ENCODE measurements at regions not wholly inside any gene's neighbourhood (a gene's known extent, or its start where the extent isn't known, plus 50 kb on each side); places are given as distances from the start of the nearest gene placed in this dataset.

DNA sequence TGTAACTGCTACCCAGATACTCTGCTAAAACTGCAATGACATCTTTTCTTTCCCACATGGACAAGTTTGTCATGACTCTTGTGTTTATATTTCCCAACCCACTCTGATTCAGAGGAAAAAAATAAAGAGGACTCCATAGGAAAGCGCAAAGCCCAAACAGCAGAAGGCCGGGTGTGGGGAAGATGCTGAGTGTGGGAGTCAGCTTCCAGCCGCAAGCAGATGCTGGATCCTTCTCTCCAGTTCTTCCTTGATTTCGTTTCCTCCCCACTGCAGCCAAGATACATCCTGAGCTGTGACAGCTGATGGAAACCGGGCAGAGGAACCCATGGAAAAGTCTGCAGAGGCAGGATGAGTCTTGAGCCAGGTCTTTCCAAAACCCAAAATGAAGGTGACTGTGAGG is 498.2 kb downstream of the PLPP3 start:
- POLR2A ChIA-PET: no interaction called here
- Mint-ChIP-seq H3K27me3 (ENCODE audit: low read depth) (no peaks in the 10 kb centered on the region), H3K4me1 (no peaks in the 10 kb centered on the region), H3K4me3 (no peak overlapping the region), H3K27ac (no peak overlapping the region), H3K9me3 (no peaks in the 10 kb centered on the region), H3K36me3 (no peaks in the 10 kb centered on the region)
- DNase-seq (ENCODE audit: low spot score) (no peak), ATAC-seq (no peak)
- TF ChIP-seq, protein P1, sequence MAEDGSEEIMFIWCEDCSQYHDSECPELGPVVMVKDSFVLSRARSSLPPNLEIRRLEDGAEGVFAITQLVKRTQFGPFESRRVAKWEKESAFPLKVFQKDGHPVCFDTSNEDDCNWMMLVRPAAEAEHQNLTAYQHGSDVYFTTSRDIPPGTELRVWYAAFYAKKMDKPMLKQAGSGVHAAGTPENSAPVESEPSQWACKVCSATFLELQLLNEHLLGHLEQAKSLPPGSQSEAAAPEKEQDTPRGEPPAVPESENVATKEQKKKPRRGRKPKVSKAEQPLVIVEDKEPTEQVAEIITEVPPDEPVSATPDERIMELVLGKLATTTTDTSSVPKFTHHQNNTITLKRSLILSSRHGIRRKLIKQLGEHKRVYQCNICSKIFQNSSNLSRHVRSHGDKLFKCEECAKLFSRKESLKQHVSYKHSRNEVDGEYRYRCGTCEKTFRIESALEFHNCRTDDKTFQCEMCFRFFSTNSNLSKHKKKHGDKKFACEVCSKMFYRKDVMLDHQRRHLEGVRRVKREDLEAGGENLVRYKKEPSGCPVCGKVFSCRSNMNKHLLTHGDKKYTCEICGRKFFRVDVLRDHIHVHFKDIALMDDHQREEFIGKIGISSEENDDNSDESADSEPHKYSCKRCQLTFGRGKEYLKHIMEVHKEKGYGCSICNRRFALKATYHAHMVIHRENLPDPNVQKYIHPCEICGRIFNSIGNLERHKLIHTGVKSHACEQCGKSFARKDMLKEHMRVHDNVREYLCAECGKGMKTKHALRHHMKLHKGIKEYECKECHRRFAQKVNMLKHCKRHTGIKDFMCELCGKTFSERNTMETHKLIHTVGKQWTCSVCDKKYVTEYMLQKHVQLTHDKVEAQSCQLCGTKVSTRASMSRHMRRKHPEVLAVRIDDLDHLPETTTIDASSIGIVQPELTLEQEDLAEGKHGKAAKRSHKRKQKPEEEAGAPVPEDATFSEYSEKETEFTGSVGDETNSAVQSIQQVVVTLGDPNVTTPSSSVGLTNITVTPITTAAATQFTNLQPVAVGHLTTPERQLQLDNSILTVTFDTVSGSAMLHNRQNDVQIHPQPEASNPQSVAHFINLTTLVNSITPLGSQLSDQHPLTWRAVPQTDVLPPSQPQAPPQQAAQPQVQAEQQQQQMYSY (CRISPR knock-in tag; IDR thresholded peaks at IDR 0.05): no peak
- TF ChIP-seq, protein P2, sequence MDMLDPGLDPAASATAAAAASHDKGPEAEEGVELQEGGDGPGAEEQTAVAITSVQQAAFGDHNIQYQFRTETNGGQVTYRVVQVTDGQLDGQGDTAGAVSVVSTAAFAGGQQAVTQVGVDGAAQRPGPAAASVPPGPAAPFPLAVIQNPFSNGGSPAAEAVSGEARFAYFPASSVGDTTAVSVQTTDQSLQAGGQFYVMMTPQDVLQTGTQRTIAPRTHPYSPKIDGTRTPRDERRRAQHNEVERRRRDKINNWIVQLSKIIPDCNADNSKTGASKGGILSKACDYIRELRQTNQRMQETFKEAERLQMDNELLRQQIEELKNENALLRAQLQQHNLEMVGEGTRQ (CRISPR knock-in tag; IDR thresholded peaks at IDR 0.05): no peak
- TF ChIP-seq, protein P3, sequence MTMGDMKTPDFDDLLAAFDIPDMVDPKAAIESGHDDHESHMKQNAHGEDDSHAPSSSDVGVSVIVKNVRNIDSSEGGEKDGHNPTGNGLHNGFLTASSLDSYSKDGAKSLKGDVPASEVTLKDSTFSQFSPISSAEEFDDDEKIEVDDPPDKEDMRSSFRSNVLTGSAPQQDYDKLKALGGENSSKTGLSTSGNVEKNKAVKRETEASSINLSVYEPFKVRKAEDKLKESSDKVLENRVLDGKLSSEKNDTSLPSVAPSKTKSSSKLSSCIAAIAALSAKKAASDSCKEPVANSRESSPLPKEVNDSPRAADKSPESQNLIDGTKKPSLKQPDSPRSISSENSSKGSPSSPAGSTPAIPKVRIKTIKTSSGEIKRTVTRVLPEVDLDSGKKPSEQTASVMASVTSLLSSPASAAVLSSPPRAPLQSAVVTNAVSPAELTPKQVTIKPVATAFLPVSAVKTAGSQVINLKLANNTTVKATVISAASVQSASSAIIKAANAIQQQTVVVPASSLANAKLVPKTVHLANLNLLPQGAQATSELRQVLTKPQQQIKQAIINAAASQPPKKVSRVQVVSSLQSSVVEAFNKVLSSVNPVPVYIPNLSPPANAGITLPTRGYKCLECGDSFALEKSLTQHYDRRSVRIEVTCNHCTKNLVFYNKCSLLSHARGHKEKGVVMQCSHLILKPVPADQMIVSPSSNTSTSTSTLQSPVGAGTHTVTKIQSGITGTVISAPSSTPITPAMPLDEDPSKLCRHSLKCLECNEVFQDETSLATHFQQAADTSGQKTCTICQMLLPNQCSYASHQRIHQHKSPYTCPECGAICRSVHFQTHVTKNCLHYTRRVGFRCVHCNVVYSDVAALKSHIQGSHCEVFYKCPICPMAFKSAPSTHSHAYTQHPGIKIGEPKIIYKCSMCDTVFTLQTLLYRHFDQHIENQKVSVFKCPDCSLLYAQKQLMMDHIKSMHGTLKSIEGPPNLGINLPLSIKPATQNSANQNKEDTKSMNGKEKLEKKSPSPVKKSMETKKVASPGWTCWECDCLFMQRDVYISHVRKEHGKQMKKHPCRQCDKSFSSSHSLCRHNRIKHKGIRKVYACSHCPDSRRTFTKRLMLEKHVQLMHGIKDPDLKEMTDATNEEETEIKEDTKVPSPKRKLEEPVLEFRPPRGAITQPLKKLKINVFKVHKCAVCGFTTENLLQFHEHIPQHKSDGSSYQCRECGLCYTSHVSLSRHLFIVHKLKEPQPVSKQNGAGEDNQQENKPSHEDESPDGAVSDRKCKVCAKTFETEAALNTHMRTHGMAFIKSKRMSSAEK (CRISPR knock-in tag; IDR thresholded peaks at IDR 0.05; ENCODE audit: borderline replicate concordance): no peak
- TF ChIP-seq KAT7 (CRISPR knock-in tag; IDR thresholded peaks at IDR 0.05; ENCODE audit: borderline replicate concordance): no peak
- TF ChIP-seq HMGA2 (CRISPR knock-in tag; IDR thresholded peaks at IDR 0.05): no peak
- no peak for TF ChIP-seq FOXP1 (CRISPR knock-in tag; IDR thresholded peaks at IDR 0.05; ENCODE audit: borderline replicate concordance)
- TF ChIP-seq, protein P4, sequence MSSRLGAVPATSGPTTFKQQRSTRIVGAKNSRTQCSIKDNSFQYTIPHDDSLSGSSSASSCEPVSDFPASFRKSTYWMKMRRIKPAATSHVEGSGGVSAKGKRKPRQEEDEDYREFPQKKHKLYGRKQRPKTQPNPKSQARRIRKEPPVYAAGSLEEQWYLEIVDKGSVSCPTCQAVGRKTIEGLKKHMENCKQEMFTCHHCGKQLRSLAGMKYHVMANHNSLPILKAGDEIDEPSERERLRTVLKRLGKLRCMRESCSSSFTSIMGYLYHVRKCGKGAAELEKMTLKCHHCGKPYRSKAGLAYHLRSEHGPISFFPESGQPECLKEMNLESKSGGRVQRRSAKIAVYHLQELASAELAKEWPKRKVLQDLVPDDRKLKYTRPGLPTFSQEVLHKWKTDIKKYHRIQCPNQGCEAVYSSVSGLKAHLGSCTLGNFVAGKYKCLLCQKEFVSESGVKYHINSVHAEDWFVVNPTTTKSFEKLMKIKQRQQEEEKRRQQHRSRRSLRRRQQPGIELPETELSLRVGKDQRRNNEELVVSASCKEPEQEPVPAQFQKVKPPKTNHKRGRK (CRISPR knock-in tag; IDR thresholded peaks at IDR 0.05; ENCODE audit: borderline replicate concordance): no peak
- TF ChIP-seq EMX1 (CRISPR knock-in tag; IDR thresholded peaks at IDR 0.05): no peak
- TF ChIP-seq, protein P5, sequence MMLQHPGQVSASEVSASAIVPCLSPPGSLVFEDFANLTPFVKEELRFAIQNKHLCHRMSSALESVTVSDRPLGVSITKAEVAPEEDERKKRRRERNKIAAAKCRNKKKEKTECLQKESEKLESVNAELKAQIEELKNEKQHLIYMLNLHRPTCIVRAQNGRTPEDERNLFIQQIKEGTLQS (CRISPR knock-in tag; conservative IDR thresholded peaks at IDR 0.05): no peak
- TF ChIP-seq SMAD3 (CRISPR knock-in tag; IDR thresholded peaks at IDR 0.05; ENCODE audit: borderline replicate concordance): no peak
- TF ChIP-seq ZNF416 (CRISPR knock-in tag; IDR thresholded peaks at IDR 0.05): no peak
- no peak for TF ChIP-seq TEAD1 (CRISPR knock-in tag; IDR thresholded peaks at IDR 0.05)
- TF ChIP-seq SP1 (CRISPR knock-in tag; conservative IDR thresholded peaks at IDR 0.05): no peak
- TF ChIP-seq ZNF423 (CRISPR knock-in tag; IDR thresholded peaks at IDR 0.05): no peak
- no peak for TF ChIP-seq ZNF317 (CRISPR knock-in tag; IDR thresholded peaks at IDR 0.05; ENCODE audit: borderline replicate concordance, low read depth)
- CTCF ChIA-PET: no interaction called here

- Mint-ChIP-seq H3K27ac (no peak overlapping the region), H3K36me3 (no peaks in the 10 kb centered on the region), H3K27me3 (ENCODE audit: low read depth) (no peaks in the 10 kb centered on the region), H3K4me1 (no peaks in the 10 kb centered on the region), H3K9me3 (no peaks in the 10 kb centered on the region), H3K4me3 (no peak overlapping the region)
- DNase-seq (ENCODE audit: low spot score): no peak
- POLR2A ChIA-PET: no interaction called here
- ATAC-seq: no peak
- CTCF ChIA-PET: no interaction called here
- no peak for TF ChIP-seq PRRX2 (CRISPR knock-in tag; IDR thresholded peaks at IDR 0.05)
- TF ChIP-seq NR3C1 (CRISPR knock-in tag; conservative IDR thresholded peaks at IDR 0.05; ENCODE audit: low read depth): no peak
- TF ChIP-seq ELF4 (CRISPR knock-in tag; IDR thresholded peaks at IDR 0.05; ENCODE audit: low read depth): no peak
- TF ChIP-seq NFYB (CRISPR knock-in tag; conservative IDR thresholded peaks at IDR 0.05; ENCODE audit: low read depth): no peak
- TF ChIP-seq, protein P6, sequence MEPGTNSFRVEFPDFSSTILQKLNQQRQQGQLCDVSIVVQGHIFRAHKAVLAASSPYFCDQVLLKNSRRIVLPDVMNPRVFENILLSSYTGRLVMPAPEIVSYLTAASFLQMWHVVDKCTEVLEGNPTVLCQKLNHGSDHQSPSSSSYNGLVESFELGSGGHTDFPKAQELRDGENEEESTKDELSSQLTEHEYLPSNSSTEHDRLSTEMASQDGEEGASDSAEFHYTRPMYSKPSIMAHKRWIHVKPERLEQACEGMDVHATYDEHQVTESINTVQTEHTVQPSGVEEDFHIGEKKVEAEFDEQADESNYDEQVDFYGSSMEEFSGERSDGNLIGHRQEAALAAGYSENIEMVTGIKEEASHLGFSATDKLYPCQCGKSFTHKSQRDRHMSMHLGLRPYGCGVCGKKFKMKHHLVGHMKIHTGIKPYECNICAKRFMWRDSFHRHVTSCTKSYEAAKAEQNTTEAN (CRISPR knock-in tag; IDR thresholded peaks at IDR 0.05): no peak
- TF ChIP-seq KAT7 (CRISPR knock-in tag; IDR thresholded peaks at IDR 0.05; ENCODE audit: borderline replicate concordance): no peak
- no peak for TF ChIP-seq ZNF121 (CRISPR knock-in tag; IDR thresholded peaks at IDR 0.05)
- TF ChIP-seq ZMAT4 (CRISPR knock-in tag; IDR thresholded peaks at IDR 0.05): no peak
Observed at GRCh38 chr1:56080123-56080522, 499.2 kb downstream of the PLPP3 start.
